ENCODE measurements at regions not wholly inside any gene's neighbourhood (a gene's known extent, or its start where the extent isn't known, plus 50 kb on each side); places are given as distances from the start of the nearest gene placed in this dataset.

DNA sequence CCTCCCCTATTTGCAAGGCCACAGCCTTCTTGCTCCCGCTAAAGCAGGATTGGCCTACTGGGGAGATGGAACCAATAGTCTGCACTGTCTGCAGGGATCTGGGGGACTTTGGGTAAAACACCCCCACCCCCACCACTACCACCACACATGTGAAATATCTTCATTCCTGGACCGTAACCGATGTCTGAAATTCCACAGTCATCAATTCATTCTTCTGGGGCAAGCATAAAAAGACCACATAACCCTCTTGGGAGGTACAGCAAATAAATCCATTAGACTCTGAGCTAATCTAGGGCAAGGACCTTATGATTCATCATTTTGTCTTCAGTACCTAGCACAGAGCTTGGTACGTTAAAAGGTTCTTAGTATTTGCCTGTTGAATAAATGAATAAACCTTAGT lies 307.8 kb downstream of the GPAM start:
- H2BK15ac ChIP-seq (ENCODE audit: low read depth, low read length): no peak overlapping the region
- H3K9ac ChIP-seq (ENCODE audit: extremely low read depth, insufficient read length, low read length): no peak overlapping the region
- H3K4me1 ChIP-seq (ENCODE audit: insufficient read depth, low read length): no peaks in the 10 kb centered on the region
- no peak for DNase-seq
- Mint-ChIP-seq H3K4me1 (peaks cover 21 to 22% of the 10 kb centered on the region in 2 experiments), H3K4me3 (no peak overlapping the region), H3K36me3 (ENCODE audit: insufficient read depth in 1 of 3, low read depth in 3 of 3) (peaks cover 17 to 26% (median 22%) of the 10 kb centered on the region in 3 experiments), H3K9me3 (peaks cover 25 to 31% of the 10 kb centered on the region in 2 experiments), H3K27ac (no peak overlapping the region), H3K27me3 (ENCODE audit: low read depth) (no peaks in the 10 kb centered on the region)
- H3K9me3 ChIP-seq (ENCODE audit: control insufficient read depth, low read depth, low read length): peaks cover 5% of the 10 kb centered on the region
- H2AFZ ChIP-seq (ENCODE audit: low read length): no peak overlapping the region
- no peak overlapping the region for H2AK5ac ChIP-seq (ENCODE audit: insufficient read length, low read length)
- WGBS (ENCODE audit: extremely low coverage, insufficient read length, low lambda C conversion rate): no CpG with 5 or more reads among the region's 4 CpGs
- no peak overlapping the region for H3K14ac ChIP-seq (ENCODE audit: insufficient read depth, low read length)
- no peak overlapping the region for H2BK12ac ChIP-seq (ENCODE audit: insufficient read length, low read depth, low read length)
- no peaks in the 10 kb centered on the region for H3K23me2 ChIP-seq (ENCODE audit: insufficient read length, low read depth, low read length, poor library complexity, severe bottlenecking)
- no peaks in the 10 kb centered on the region for H3K79me1 ChIP-seq (ENCODE audit: insufficient read depth, low read depth, low read length, poor library complexity, severe bottlenecking)
- no peak overlapping the region for H3K4me2 ChIP-seq (ENCODE audit: insufficient read depth, insufficient read length, low read length)
- H4K20me1 ChIP-seq (ENCODE audit: control insufficient read depth, insufficient read depth, insufficient read length): no peaks in the 10 kb centered on the region
- H2BK20ac ChIP-seq (ENCODE audit: low read depth, low read length, poor library complexity, severe bottlenecking): no peak overlapping the region
- no peak overlapping the region for H3K4ac ChIP-seq (ENCODE audit: low read depth, low read length)
- no peak overlapping the region for H3K56ac ChIP-seq (ENCODE audit: insufficient read length, low read depth, low read length)
- no peak overlapping the region for H4K91ac ChIP-seq (ENCODE audit: insufficient read length, low read depth, low read length)
- TF ChIP-seq, protein P1, sequence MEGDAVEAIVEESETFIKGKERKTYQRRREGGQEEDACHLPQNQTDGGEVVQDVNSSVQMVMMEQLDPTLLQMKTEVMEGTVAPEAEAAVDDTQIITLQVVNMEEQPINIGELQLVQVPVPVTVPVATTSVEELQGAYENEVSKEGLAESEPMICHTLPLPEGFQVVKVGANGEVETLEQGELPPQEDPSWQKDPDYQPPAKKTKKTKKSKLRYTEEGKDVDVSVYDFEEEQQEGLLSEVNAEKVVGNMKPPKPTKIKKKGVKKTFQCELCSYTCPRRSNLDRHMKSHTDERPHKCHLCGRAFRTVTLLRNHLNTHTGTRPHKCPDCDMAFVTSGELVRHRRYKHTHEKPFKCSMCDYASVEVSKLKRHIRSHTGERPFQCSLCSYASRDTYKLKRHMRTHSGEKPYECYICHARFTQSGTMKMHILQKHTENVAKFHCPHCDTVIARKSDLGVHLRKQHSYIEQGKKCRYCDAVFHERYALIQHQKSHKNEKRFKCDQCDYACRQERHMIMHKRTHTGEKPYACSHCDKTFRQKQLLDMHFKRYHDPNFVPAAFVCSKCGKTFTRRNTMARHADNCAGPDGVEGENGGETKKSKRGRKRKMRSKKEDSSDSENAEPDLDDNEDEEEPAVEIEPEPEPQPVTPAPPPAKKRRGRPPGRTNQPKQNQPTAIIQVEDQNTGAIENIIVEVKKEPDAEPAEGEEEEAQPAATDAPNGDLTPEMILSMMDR (conservative IDR thresholded peaks at IDR 0.05): no peak
- no peak overlapping the region for H3T11ph ChIP-seq (ENCODE audit: low read length)
- no peak overlapping the region for H2BK5ac ChIP-seq (ENCODE audit: insufficient read length, low read length)
- H4K8ac ChIP-seq (replicated peaks; ENCODE audit: insufficient read length, low read depth, low read length): no peak overlapping the region
- H3K79me2 ChIP-seq (ENCODE audit: insufficient read depth, low read length): no peaks in the 10 kb centered on the region
- no peak overlapping the region for H3K18ac ChIP-seq (ENCODE audit: insufficient read length, low read depth, low read length)
- no peak overlapping the region for H4K5ac ChIP-seq (ENCODE audit: insufficient read length, low read depth, low read length)
- no peak overlapping the region for H3K27ac ChIP-seq (ENCODE audit: insufficient read length, low read depth, low read length)
- H2BK120ac ChIP-seq (ENCODE audit: low read depth, low read length, poor library complexity, severe bottlenecking): no peak overlapping the region
- H3K23ac ChIP-seq (ENCODE audit: insufficient read length, low read depth, low read length): no peak overlapping the region
- no peaks in the 10 kb centered on the region for H3K27me3 ChIP-seq (ENCODE audit: insufficient read depth, low read length)
